Left lung (tissue), 4 donors: ENCODE measurements at regions not wholly inside any gene's neighbourhood (a gene's known extent, or its start where the extent isn't known, plus 50 kb on each side); places are given as distances from the start of the nearest gene placed in this dataset.

ENCODE experiments used
- ATAC-seq: fragments of 200-7000 bp; cut with Tn5 transposase; one replicate; pipeline ENCODE4 v1.9.1; 2020; ENCODE audit warnings: moderate library complexity
- DNase-seq, 4 donors: peaks; one replicate each; pipeline ENCODE4 v3.0.0-alpha.2; 2013 to 2020
- H3K27ac ChIP-seq, 2 donors: fragments of 200-600 bp; sonication (generic) in 1 of 2; one replicate each; pipeline versions ENCODE4 v1.5.0 to v1.8.0; 2020 to 2021
- H3K27me3 ChIP-seq, 2 donors: fragments of 200-600 bp; sonication (generic) in 1 of 2; one replicate each; pipeline versions ENCODE4 v1.5.0 to v1.8.0; 2020 to 2021
- H3K36me3 ChIP-seq, 2 donors: fragments of 200-600 bp; sonication (generic) in 1 of 2; one replicate each; pipeline versions ENCODE4 v1.5.0 to v1.8.0; 2020 to 2021
- H3K4me1 ChIP-seq, 2 donors: fragments of 200-600 bp; one replicate each; pipeline ENCODE4 v1.8.0; 2021
- H3K4me3 ChIP-seq, 2 donors: fragments of 200-600 bp; sonication (generic) in 1 of 2; one replicate each; pipeline versions ENCODE4 v1.5.0 to v1.8.0; 2020 to 2021; ENCODE audit warnings: mild to moderate bottlenecking in 1 of 2
- H3K9me3 ChIP-seq, 2 donors: fragments of 200-600 bp; sonication (generic) in 1 of 2; one replicate each; pipeline versions ENCODE4 v1.5.0 to v1.8.0; 2020 to 2021
- intact Hi-C, 2 donors: fragments of 100-400 bp; cut with DNase I; formaldehyde crosslinking; loops; one replicate each; pipeline versions ENCODE4 v1.11.2 to v1.14.2; 2022
- TF ChIP-seq, protein P1 (sequence below), 2 donors: fragments of 200-600 bp; sonication (generic) in 1 of 2; IDR thresholded peaks; one replicate each; pipeline versions ENCODE4 v1.5.0 to v1.8.0; 2021; ENCODE audit warnings: antibody characterized with exemption in 2 of 2
- donor health status: DM: no; HTN: yes; CAD: no.
- donor health status: DM: no; HTN: no; CAD: no.

DNA sequence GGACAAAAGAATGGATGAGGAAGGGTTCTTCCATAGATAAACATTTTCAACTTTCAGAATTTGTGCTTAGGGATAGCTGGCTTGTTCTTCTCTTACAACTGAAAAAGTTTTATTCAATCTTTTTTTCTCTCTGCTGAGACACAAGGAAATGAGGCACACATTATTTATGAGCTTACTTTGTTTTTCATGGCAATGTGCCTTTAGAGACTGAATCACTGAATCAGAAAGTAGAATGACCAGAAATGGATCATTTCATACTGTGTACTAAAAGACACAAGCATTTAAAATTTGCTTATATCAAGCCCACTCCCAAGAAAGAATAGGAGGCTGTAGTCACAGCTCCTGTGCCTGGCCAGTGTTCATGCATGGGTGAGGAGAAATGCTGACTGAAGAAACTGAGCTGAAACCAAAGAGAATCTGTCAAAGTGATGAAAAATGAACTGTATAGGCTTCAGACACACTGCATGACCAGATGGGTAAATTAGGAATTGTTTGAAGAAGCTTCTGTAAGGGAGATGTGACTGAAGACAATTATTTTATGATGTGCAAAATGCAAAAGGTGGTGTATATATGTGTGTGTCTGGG, 413.8 kb downstream of the RAPGEF2 start:
- Histone ChIP-seq H3K27me3 (no peaks in the 10 kb centered on the region), H3K27ac (no peak overlapping the region), H3K36me3 (no peaks in the 10 kb centered on the region), H3K9me3 (no peaks in the 10 kb centered on the region), H3K4me3 (no peak overlapping the region), H3K4me1 (no peaks in the 10 kb centered on the region)
- TF ChIP-seq, protein P1, sequence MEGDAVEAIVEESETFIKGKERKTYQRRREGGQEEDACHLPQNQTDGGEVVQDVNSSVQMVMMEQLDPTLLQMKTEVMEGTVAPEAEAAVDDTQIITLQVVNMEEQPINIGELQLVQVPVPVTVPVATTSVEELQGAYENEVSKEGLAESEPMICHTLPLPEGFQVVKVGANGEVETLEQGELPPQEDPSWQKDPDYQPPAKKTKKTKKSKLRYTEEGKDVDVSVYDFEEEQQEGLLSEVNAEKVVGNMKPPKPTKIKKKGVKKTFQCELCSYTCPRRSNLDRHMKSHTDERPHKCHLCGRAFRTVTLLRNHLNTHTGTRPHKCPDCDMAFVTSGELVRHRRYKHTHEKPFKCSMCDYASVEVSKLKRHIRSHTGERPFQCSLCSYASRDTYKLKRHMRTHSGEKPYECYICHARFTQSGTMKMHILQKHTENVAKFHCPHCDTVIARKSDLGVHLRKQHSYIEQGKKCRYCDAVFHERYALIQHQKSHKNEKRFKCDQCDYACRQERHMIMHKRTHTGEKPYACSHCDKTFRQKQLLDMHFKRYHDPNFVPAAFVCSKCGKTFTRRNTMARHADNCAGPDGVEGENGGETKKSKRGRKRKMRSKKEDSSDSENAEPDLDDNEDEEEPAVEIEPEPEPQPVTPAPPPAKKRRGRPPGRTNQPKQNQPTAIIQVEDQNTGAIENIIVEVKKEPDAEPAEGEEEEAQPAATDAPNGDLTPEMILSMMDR (IDR thresholded peaks at IDR 0.05), result no peak
- intact Hi-C loops, result no loop called here
- DNase-seq (no peak), ATAC-seq (no peak)

DNA sequence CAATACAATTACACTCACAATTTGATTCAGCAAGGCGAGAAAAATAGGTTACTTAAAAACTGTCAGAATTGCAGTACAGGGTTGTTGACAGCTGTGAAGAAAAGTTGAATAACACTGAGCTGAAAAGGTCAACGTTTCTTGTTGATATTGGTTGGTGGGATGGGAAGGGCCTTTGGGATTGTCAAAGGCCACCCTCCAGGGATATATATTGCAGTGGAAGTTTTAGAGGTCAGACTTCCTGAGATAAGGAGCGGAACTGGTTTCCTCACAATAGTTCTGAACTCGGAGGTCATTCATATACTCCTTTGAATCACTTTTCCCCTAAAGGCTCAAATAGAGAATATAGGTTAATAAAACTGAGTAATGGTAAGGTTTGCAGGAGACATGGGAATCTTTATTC, 417.2 kb downstream of the RAPGEF2 start:
- no peaks in the 10 kb centered on the region for H3K4me1 ChIP-seq
- TF ChIP-seq, protein P1 (IDR thresholded peaks at IDR 0.05), result no peak
- DNase-seq (no peak), ATAC-seq (no peak)
- no peaks in the 10 kb centered on the region for H3K27me3 ChIP-seq
- no peaks in the 10 kb centered on the region for H3K36me3 ChIP-seq
- H3K4me3 ChIP-seq, result no peak overlapping the region
- intact Hi-C loops, result no loop called here
- H3K9me3 ChIP-seq, result no peaks in the 10 kb centered on the region
- H3K27ac ChIP-seq, result no peak overlapping the region

DNA sequence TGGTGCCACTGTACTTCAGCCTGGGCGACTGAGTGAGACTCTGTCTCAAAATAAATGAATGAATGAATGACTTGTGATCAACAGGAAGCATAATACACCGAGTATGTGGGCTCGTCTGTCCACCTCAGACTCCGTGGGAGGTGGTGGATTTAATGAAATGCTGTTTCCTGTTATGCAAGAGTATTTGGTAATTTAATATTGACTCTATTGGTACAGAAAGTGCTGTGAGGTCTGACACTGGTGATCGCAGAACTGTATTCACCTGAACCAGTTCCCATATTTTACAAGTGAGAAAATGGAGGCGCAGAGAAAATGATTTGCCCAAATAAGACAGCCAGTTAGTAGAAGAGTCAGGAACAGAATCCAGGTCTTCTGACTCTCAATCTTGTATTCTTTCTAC, 423.3 kb downstream of the RAPGEF2 start:
- Histone ChIP-seq H3K4me1 (no peaks in the 10 kb centered on the region), H3K36me3 (no peaks in the 10 kb centered on the region), H3K4me3 (no peak overlapping the region), H3K9me3 (no peaks in the 10 kb centered on the region), H3K27ac (no peak overlapping the region), H3K27me3 (no peaks in the 10 kb centered on the region)
- TF ChIP-seq, protein P1 (IDR thresholded peaks at IDR 0.05), result no peak
- ATAC-seq (no peak), DNase-seq (no peak)
- intact Hi-C loops, result no loop called here

DNA sequence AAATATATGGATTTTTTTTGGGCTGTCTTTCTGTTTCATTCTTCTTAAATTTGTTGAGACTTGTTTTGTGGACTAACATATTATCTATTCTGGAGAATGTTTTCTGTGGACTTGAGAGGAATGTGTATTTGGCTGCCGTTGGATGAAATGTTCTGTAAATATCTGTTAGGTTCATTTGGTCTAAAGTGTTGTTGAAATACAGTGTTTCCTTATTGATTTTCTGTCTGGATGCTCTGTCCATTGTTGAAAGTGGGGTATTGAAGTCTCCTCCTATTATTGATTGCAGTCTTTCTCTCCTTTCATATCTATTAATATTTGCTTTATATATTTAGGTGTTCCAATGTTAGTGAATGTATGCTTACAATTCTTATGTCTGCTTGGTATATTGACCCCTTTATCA, 431.8 kb downstream of the RAPGEF2 start:
- H3K36me3 ChIP-seq, result no peaks in the 10 kb centered on the region
- no peak overlapping the region for H3K27ac ChIP-seq
- TF ChIP-seq, protein P1 (IDR thresholded peaks at IDR 0.05), result no peak
- H3K4me3 ChIP-seq, result no peak overlapping the region
- intact Hi-C loops, result no loop called here
- peaks cover 0 to 30% of the 10 kb centered on the region in 2 donors for H3K9me3 ChIP-seq
- no peak for DNase-seq
- no peak for ATAC-seq
- no peaks in the 10 kb centered on the region for H3K4me1 ChIP-seq
- H3K27me3 ChIP-seq, result no peaks in the 10 kb centered on the region

GRCh38 chr4:159538556-159538955, 435.7 kb downstream of the RAPGEF2 start:
- no peak overlapping the region for H3K27ac ChIP-seq
- peaks cover 0 to 30% of the 10 kb centered on the region in 2 donors for H3K9me3 ChIP-seq
- no peaks in the 10 kb centered on the region for H3K36me3 ChIP-seq
- no peaks in the 10 kb centered on the region for H3K27me3 ChIP-seq
- H3K4me3 ChIP-seq, result no peak overlapping the region
- TF ChIP-seq, protein P1 (IDR thresholded peaks at IDR 0.05), result no peak
- intact Hi-C loops, result no loop called here
- ATAC-seq (no peak), DNase-seq (no peak)
- H3K4me1 ChIP-seq, result no peaks in the 10 kb centered on the region
